RWPE1 (cell line): ENCODE measurements at regions not wholly inside any gene's neighbourhood (a gene's known extent, or its start where the extent isn't known, plus 50 kb on each side); places are given as distances from the start of the nearest gene placed in this dataset.

Experiments used
- CTCF ChIA-PET: fragments of 350-600 bp; sonication (Branson Sonifier 250); formaldehyde crosslinking; extraction: SDS; loops from one replicate; lab custom pipeline; 2021; lab: Yijun Ruan, JAX
- POLR2A ChIA-PET: fragments of 400-600 bp; formaldehyde crosslinking; extraction: SDS; loops from one replicate; lab custom pipeline; 2020; ENCODE audit warnings: antibody characterized with exemption; ENCODE audit not compliant: low non-redundant PET; lab: Yijun Ruan, JAX
- DNase-seq: peaks from one replicate; pipeline ENCODE4 v3.0.0; 2012; ENCODE audit warnings: low spot score
- H3K27ac ChIP-seq: fragments of 450-650 bp; 2 replicates; pipeline ENCODE4 v1.5.1; 2017
- TF ChIP-seq, protein P1 (sequence below): fragments of 450-650 bp; conservative IDR thresholded peaks from 2 replicates; pipeline ENCODE4 v1.5.1; 2017; ENCODE audit warnings: low read depth, mild to moderate bottlenecking

- TF ChIP-seq, protein P1, sequence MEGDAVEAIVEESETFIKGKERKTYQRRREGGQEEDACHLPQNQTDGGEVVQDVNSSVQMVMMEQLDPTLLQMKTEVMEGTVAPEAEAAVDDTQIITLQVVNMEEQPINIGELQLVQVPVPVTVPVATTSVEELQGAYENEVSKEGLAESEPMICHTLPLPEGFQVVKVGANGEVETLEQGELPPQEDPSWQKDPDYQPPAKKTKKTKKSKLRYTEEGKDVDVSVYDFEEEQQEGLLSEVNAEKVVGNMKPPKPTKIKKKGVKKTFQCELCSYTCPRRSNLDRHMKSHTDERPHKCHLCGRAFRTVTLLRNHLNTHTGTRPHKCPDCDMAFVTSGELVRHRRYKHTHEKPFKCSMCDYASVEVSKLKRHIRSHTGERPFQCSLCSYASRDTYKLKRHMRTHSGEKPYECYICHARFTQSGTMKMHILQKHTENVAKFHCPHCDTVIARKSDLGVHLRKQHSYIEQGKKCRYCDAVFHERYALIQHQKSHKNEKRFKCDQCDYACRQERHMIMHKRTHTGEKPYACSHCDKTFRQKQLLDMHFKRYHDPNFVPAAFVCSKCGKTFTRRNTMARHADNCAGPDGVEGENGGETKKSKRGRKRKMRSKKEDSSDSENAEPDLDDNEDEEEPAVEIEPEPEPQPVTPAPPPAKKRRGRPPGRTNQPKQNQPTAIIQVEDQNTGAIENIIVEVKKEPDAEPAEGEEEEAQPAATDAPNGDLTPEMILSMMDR: no peak
- no peak for DNase-seq
- POLR2A ChIA-PET: no interaction called here
- CTCF ChIA-PET: interaction anchor here (0.6 kb wide), 1 partner anchor 33 kb away, joined by 3 read pairs; no protein-coding TSS in a partner anchor
- no peak overlapping the region for H3K27ac ChIP-seq
Observed at GRCh38 chr18:22556222-22557167, 138.8 kb upstream of the CTAGE1 start.

DNA sequence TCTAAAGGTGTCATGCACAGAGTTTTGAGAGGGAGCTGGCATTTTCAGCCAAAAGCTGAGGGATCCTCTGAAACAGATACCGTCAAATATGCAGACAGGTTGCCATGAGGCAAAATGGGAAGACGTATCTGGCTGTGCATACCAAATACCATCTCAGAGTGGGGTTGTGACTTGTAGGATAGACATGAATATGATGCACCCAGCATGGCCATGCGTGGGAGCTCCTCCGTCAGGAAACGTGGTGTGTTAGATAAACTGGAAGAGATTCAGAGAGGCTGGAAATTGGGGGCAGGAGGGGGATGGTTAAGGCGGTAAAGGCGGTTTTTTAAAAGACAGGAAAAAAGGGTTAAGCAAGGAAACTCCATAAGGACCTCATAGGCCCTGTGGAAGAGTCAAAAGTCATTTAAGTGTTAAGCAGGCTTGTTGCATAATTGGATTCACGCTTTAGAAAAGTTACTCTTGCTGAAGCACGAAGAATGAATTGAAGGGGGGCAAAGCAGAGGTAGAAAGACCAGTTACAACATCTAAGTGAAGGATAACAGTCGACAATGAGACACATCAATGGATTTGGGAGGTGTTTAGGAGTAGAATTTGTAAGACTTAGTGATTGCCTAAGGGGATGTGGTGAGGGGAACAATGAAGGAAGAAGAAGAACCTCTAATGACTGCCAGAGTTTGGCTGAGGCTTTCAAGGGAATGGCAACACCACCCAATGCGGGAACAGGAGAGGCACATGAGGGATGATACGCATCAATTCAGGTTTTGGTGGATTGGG is 139.6 kb upstream of the CTAGE1 start:
- TF ChIP-seq, protein P1: no peak
- POLR2A ChIA-PET: no interaction called here
- H3K27ac ChIP-seq: no peak overlapping the region
- DNase-seq: no peak
- CTCF ChIA-PET: interaction anchor here (0.7 kb wide), 1 partner anchor 133 kb away, joined by 5 read pairs; no protein-coding TSS in a partner anchor

GRCh38 chr18:22558945-22559385 is 141.2 kb upstream of the CTAGE1 start:
- CTCF ChIA-PET: no interaction called here
- TF ChIP-seq, protein P1: no peak
- DNase-seq: peak; percentile 31
- H3K27ac ChIP-seq: peak overlapping the region; percentile 72
- POLR2A ChIA-PET: no interaction called here

DNA sequence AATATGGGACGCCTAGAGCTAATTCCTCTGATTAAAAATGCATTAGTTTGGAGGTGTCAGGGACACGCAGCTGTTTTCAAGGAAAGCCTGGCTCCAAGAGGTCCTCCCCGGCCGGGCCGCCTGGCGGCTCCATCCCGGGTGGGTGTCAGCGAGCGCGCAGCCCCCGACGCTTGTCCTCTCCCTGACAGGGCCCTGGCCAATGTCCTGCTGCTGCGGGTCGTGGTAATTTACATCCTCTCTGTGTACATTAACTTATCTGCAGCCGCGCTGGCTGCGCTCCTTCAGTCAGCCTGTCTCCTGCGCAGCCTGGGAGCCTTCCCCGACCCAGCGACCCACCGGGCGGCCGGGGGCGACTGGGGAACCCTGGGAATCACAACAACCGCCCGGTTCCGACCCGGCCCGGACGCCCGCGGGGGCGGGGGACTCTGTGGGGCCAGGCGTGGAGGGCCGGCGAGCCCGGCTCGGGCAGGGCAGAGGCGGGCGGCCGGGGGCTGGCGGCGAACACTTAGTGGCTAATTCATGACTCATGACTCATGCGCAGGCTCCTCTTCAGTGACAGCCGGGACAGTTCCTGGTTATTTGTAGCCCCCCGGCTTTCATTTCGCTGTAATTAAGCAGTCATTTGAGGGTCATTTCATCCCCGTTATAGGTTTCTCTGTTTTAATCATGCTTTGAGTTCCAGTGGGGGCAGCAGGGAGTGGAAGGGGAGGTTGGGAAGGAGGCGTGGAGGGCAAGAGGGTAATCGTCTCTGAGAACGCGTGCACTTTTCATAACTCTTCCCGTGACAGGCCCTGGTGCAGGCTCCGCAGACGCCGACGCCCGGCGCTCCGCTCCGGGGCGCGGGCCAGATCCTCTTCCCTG is 141.9 kb upstream of the CTAGE1 start:
- CTCF ChIA-PET: no interaction called here
- peak; percentile 28 for DNase-seq
- TF ChIP-seq, protein P1: no peak
- POLR2A ChIA-PET: no interaction called here
- peak overlapping the region; percentile 72 for H3K27ac ChIP-seq

- TF ChIP-seq, protein P1: no peak
- peak overlapping the region; percentile 72 for H3K27ac ChIP-seq
- DNase-seq: no peak
- CTCF ChIA-PET: interaction anchor here (0.7 kb wide), 1 partner anchor 643 kb away, joined by 7 read pairs; no protein-coding TSS in a partner anchor
- POLR2A ChIA-PET: no interaction called here
Observed at GRCh38 chr18:22560275-22560610, 142.5 kb upstream of the CTAGE1 start.
